Heart left ventricle (tissue), 16 donors: ENCODE measurements at regions not wholly inside any gene's neighbourhood (a gene's known extent, or its start where the extent isn't known, plus 50 kb on each side); places are given as distances from the start of the nearest gene placed in this dataset.
"Not testable (repeated sequence)": the region's sequence is repeated elsewhere in the genome, so short reads cannot be mapped to it uniquely, and the experiment has no call there.

Source experiments
- ATAC-seq, 4 donors: fragments of 200-7000 bp; cut with Tn5 transposase; one replicate each; pipeline ENCODE4 v1.9.1; 2020 to 2022; ENCODE audit warnings: moderate library complexity in 4 of 4, mild to moderate bottlenecking in 3 of 4, moderate number of reproducible peaks in 1 of 4
- DNase-seq, 5 donors: peaks; one replicate each; pipeline ENCODE4 v3.0.0-alpha.2; 2020
- H3K27ac ChIP-seq, 12 donors: fragments of 200-600 bp; sonication (generic) in 4 of 12; one replicate each; pipeline versions ENCODE4 v1.5.0 to v1.8.0; 2016 to 2022; ENCODE audit warnings: mild to moderate bottlenecking in 2 of 12
- H3K27me3 ChIP-seq, 9 donors: fragments of 200-600 bp; sonication (generic) in 2 of 9; one replicate each; pipeline versions ENCODE4 v1.5.1 to v1.8.0; 2016 to 2022; ENCODE audit warnings: mild to moderate bottlenecking in 3 of 9
- H3K36me3 ChIP-seq, 9 donors: fragments of 200-600 bp; sonication (generic) in 2 of 9; one replicate each; pipeline versions ENCODE4 v1.5.0 to v1.8.0; 2018 to 2022; ENCODE audit warnings: mild to moderate bottlenecking in 2 of 9
- H3K4me1 ChIP-seq, 12 donors: fragments of 200-600 bp; sonication (generic) in 4 of 12; one replicate each; pipeline versions ENCODE4 v1.5.0 to v1.8.0; 2016 to 2022; ENCODE audit warnings: mild to moderate bottlenecking in 3 of 12
- H3K4me3 ChIP-seq, 12 donors: fragments of 200-600 bp; sonication (generic) in 4 of 12; one replicate each; pipeline versions ENCODE4 v1.5.0 to v1.8.0; 2017 to 2022; ENCODE audit warnings: mild to moderate bottlenecking in 9 of 12, moderate library complexity in 4 of 12
- H3K9me3 ChIP-seq, 12 donors: fragments of 200-600 bp; sonication (generic) in 4 of 12; one replicate each; pipeline versions ENCODE4 v1.5.0 to v1.8.0; 2016 to 2022; ENCODE audit warnings: mild to moderate bottlenecking in 1 of 12
- POLR2A ChIP-seq, 2 donors: fragments of 450-650 bp; IDR thresholded peaks; one replicate each; pipeline ENCODE4 v1.6.1; 2017; ENCODE audit warnings: antibody characterized with exemption in 2 of 2, mild to moderate bottlenecking in 2 of 2, moderate library complexity in 2 of 2
- whole genome bisulfite sequencing, 4 donors: extraction: QIAGEN DNeasy Blood & Tissue Kit in 2 of 4; methylation state at CpG; one replicate each; pipeline versions ENCODE4 v1.1.5 to v1.1.7; 2013 to 2018; 5-methylcytosine and 5-hydroxymethylcytosine counted together
- intact Hi-C, 10 donors: fragments of 100-400 bp; cut with DNase I; formaldehyde crosslinking; loops; one replicate each; pipeline versions ENCODE4 v1.11.1 to v1.14.2; 2022
- TF ChIP-seq, protein P1 (sequence below), 12 donors: fragments of 200-600 bp; sonication (generic) in 4 of 12; IDR thresholded peaks; one replicate each; pipeline versions ENCODE4 v1.5.0 to v1.8.0; 2018 to 2022; ENCODE audit warnings: antibody characterized with exemption in 12 of 12, mild to moderate bottlenecking in 5 of 12
- donor health status: ischemic (EF 13 %, LVEDD 7.1; RV severe dilation, severe dysfunction).
- donor health status: healthy with polysubstance abuse.
- donor health status: DM: no; HTN: yes; CAD: no.
- donor health status: DM: no; HTN: no; CAD: no.
- donor health status: ischemic (EF 25% LVEDD 6.9; RV normal size, moderate dysfunction).
- donor health status: ischemic (EF 25% LVEDD 5.7; RV mildly dilated, moderate dysfunction).
- donor health status: healthy.
- donor health status: DM: yes; HTN: yes; CAD: no.
- donor health status: ischemic (EF 35%, LVEDD 5.7; RV mildly dilated, moderate dysfunction).
- donor health status: nonischemic (EF 11% LVEDD 7.7; RV severe dilation, severe dysfunction).
- donor health status: DM: yes; HTN: yes; CAD: no.
- donor health status: PGD.
- donor health status: ischemic (EF 29% LVEDD 5.4; RV normal size, mild dysfunction).
- donor health status: nonischemic (EF 23%, LVEDD 6.1; RV moderate dilation, normal function).

DNA sequence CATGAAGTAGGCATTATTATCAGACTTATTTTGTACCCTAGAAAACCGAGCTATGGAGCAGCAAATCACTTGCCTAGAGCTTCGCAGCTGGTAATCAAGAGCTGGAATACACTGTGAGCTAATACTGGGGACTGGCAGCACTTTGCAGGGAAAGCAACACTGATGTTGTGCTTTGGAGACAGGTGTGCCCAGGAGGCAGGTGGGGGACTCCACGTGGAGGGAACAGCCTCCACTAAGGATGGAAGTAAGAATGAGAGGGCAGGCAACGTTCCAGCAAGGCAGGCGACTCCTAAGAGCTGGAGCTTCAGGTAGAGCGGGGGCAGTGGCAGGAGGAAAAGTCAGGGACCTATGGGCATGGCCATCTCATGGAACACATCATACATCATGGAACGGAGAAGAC lies 300.5 kb upstream of the IGF1R start:
- no peaks in the 10 kb centered on the region for H3K9me3 ChIP-seq
- no peaks in the 10 kb centered on the region for H3K36me3 ChIP-seq
- H3K27ac ChIP-seq: no peak overlapping the region
- intact Hi-C loops: no loop called here
- no peaks in the 10 kb centered on the region for H3K4me1 ChIP-seq
- no peak overlapping the region for H3K4me3 ChIP-seq
- ATAC-seq (no peak), DNase-seq (no peak)
- WGBS, 4 donors: 68 to 75% (median 72%) methylated on average over 6 to 7 of the region's 7 CpGs
- peaks cover 0 to 6% (median 0%) of the 10 kb centered on the region in 9 donors for H3K27me3 ChIP-seq
- no peak for TF ChIP-seq POLR2A (IDR thresholded peaks at IDR 0.05)
- TF ChIP-seq, protein P1, sequence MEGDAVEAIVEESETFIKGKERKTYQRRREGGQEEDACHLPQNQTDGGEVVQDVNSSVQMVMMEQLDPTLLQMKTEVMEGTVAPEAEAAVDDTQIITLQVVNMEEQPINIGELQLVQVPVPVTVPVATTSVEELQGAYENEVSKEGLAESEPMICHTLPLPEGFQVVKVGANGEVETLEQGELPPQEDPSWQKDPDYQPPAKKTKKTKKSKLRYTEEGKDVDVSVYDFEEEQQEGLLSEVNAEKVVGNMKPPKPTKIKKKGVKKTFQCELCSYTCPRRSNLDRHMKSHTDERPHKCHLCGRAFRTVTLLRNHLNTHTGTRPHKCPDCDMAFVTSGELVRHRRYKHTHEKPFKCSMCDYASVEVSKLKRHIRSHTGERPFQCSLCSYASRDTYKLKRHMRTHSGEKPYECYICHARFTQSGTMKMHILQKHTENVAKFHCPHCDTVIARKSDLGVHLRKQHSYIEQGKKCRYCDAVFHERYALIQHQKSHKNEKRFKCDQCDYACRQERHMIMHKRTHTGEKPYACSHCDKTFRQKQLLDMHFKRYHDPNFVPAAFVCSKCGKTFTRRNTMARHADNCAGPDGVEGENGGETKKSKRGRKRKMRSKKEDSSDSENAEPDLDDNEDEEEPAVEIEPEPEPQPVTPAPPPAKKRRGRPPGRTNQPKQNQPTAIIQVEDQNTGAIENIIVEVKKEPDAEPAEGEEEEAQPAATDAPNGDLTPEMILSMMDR (IDR thresholded peaks at IDR 0.05): no peak

DNA sequence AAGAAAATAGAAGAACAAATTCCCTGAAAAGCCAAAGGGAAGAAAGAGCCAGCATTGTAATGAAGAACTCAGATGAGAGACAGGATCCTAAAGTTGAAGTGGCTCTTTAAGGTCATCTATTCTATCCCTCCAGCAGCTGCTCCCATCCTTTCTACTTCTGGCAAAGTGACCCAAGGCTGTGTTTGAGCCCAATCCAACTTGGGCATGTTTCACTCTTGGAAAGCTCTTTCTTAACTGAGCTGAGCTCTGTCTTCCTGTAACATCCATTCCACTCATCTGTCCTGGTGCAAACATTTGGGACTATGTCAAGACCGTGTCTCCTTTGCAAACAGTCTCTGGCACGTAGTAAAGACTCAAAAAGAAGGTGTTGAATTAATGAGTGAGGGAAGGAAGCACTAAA lies 298.1 kb upstream of the IGF1R start:
- no peaks in the 10 kb centered on the region for H3K36me3 ChIP-seq
- H3K27me3 ChIP-seq: peaks cover 0 to 6% (median 0%) of the 10 kb centered on the region in 9 donors
- H3K9me3 ChIP-seq: no peaks in the 10 kb centered on the region
- WGBS, 4 donors: 32 to 59% (median 49%) methylated on average over 2 of the region's 2 CpGs
- no peak for DNase-seq
- H3K4me1 ChIP-seq: no peaks in the 10 kb centered on the region
- no peak overlapping the region for H3K4me3 ChIP-seq
- no peak for ATAC-seq
- intact Hi-C loops: no loop called here
- TF ChIP-seq, protein P1 (IDR thresholded peaks at IDR 0.05): no peak
- TF ChIP-seq POLR2A (IDR thresholded peaks at IDR 0.05): no peak
- no peak overlapping the region for H3K27ac ChIP-seq

DNA sequence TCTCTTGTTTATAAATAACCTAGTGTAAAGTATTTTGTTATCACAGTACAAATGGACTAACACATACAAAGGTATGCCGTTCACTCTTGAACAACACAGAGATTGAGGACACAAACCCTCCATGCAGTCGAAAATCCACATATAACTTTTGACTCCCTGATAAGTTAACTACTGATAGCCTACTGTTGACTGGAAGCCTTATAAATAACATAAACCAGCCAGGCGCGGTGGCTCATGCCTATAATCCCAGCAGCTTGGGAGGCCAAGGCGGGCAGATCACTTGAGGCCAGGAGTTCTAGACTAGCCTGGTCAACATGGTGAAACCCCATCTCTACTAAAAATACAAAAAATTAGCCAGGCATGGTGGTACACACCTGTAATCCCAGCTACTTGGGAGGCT lies 290.1 kb upstream of the IGF1R start:
- H3K27me3 ChIP-seq, H3K4me1 ChIP-seq, H3K4me3 ChIP-seq, H3K27ac ChIP-seq, DNase-seq, H3K36me3 ChIP-seq, H3K9me3 ChIP-seq, ATAC-seq, intact Hi-C loops: not testable (repeated sequence)
- WGBS, 4 donors: 80 to 86% (median 82%) methylated on average over 5 of the region's 5 CpGs

DNA sequence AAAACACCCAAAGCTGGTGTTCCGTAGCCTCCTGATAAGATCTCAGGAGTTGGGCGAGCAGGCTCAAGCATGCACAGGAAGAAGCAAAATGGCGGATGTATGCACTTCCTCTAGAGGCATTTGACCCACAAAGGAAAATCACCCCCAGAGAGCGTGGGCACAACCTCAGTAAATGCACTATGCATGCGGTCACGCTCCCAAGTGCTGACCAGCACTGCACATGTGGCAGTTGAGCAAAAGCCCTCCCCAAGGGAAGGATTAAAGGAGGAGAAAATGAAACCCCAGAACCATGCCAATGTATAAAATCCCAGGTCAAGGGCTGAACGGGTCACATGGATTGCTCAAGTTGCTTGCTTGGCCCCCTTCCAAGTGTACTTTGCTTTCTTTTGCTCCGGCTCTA lies 289.4 kb upstream of the IGF1R start:
- Histone ChIP-seq H3K9me3 (peaks cover 0 to 6% (median 0%) of the 10 kb centered on the region in 12 donors), H3K27ac (no peak overlapping the region), H3K27me3 (no peaks in the 10 kb centered on the region), H3K4me1 (no peaks in the 10 kb centered on the region), H3K4me3 (no peak overlapping the region), H3K36me3 (no peaks in the 10 kb centered on the region)
- TF ChIP-seq, protein P1 (IDR thresholded peaks at IDR 0.05): no peak
- TF ChIP-seq POLR2A (IDR thresholded peaks at IDR 0.05): no peak
- ATAC-seq (no peak), DNase-seq (no peak)
- WGBS, 4 donors: 70 to 87% (median 79%) methylated on average over 8 of the region's 8 CpGs
- intact Hi-C loops: no loop called here

DNA sequence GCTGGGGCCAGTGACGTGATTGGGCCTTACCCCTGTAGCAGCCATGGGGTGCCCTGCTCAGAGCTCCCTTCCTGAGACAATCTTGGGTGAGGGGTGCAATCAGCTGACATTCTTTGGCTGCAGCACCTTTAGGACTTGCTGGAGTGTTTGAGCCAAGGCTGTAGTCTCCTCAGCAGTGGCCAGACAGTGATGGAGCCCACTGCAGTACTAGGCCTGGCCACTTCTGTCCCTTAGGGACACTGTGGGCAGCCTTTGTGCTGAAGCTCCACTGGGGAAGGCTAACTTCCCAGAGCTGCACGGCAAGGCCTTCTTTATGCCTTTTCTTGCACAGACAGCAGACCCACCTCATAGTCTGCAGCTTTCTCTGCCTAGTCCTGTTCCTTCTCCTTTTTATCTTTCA lies 284.9 kb upstream of the IGF1R start:
- ATAC-seq (no peak), DNase-seq (no peak)
- no peak for TF ChIP-seq POLR2A (IDR thresholded peaks at IDR 0.05)
- no peaks in the 10 kb centered on the region for H3K36me3 ChIP-seq
- intact Hi-C loops: no loop called here
- H3K4me3 ChIP-seq: no peak overlapping the region
- no peak overlapping the region for H3K27ac ChIP-seq
- no peaks in the 10 kb centered on the region for H3K27me3 ChIP-seq
- 65 to 78% (median 69%) methylated on average over 2 of the region's 2 CpGs for WGBS, 4 donors
- no peaks in the 10 kb centered on the region for H3K9me3 ChIP-seq
- no peaks in the 10 kb centered on the region for H3K4me1 ChIP-seq
